Activated naive CD8-positive, alpha-beta T cell treated with anti-CD3 and anti-CD28 coated beads, Interleukin-2, amount 50 U/mL, for 24 hours (primary cell): ENCODE measurements at regions not wholly inside any gene's neighbourhood (a gene's known extent, or its start where the extent isn't known, plus 50 kb on each side); places are given as distances from the start of the nearest gene placed in this dataset.

Experiments
- ATAC-seq: fragments of 150-1000 bp; cut with Tn5 transposase; one replicate; pipeline ENCODE4 v1.10.0; 2021
- DNase-seq: peaks from one replicate; pipeline ENCODE4 v3.0.0; 2021
- H3K27ac Mint-ChIP-seq: one replicate; pipeline ENCODE4 v1.8.0; 2021; ENCODE audit warnings: mild to moderate bottlenecking, mixed read lengths
- H3K27me3 Mint-ChIP-seq: one replicate; pipeline ENCODE4 v1.8.0; 2021; ENCODE audit warnings: mixed read lengths
- H3K36me3 Mint-ChIP-seq: one replicate; pipeline ENCODE4 v1.8.0; 2021; ENCODE audit warnings: low read depth, mixed read lengths
- H3K4me1 Mint-ChIP-seq: one replicate; pipeline ENCODE4 v1.8.0; 2021; ENCODE audit warnings: mixed read lengths
- H3K4me3 Mint-ChIP-seq: one replicate; pipeline ENCODE4 v1.8.0; 2021; ENCODE audit warnings: mild to moderate bottlenecking, moderate library complexity, mixed read lengths
- H3K9me3 Mint-ChIP-seq: one replicate; pipeline ENCODE4 v1.8.0; 2021; ENCODE audit warnings: mixed read lengths

GRCh38 chr3:68315546-68315945 lies 616.8 kb downstream of the TAFA4 start:
- Mint-ChIP-seq H3K4me3 (no peak overlapping the region), H3K27ac (no peak overlapping the region), H3K4me1 (no peaks in the 10 kb centered on the region), H3K36me3 (peaks cover 2% of the 10 kb centered on the region), H3K27me3 (no peaks in the 10 kb centered on the region), H3K9me3 (peaks cover 10% of the 10 kb centered on the region)
- DNase-seq (no peak), ATAC-seq (no peak)

DNA sequence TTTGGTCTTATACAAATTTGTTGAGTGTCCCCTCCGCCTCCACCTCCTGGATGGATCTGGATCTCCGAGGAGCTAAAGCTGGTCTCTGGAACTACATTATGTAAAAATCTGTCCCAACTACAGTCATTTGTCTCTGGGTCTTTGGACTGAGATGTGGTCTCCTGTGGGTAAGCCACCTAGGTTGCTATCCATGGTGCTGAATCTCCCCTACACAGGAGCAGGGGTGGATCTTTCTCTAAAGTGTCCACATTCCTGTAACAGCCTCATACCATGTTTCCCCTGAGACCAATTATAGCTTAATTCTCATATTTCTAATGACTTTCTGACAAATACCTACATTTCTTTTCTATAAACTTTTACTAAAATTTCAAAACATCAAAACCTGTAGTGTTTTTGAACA lies 625.8 kb downstream of the TAFA4 start:
- Mint-ChIP-seq H3K9me3 (no peaks in the 10 kb centered on the region), H3K4me3 (no peak overlapping the region), H3K36me3 (no peaks in the 10 kb centered on the region), H3K4me1 (no peaks in the 10 kb centered on the region), H3K27ac (no peak overlapping the region), H3K27me3 (no peaks in the 10 kb centered on the region)
- no peak for ATAC-seq
- DNase-seq: peak; percentile 2

GRCh38 chr3:68295457-68295856 lies 636.9 kb downstream of the TAFA4 start:
- H3K27ac Mint-ChIP-seq: no peak overlapping the region
- H3K4me1 Mint-ChIP-seq: no peaks in the 10 kb centered on the region
- no peak for ATAC-seq
- H3K4me3 Mint-ChIP-seq: no peak overlapping the region
- H3K36me3 Mint-ChIP-seq: no peaks in the 10 kb centered on the region
- no peak for DNase-seq
- peaks cover 3% of the 10 kb centered on the region for H3K9me3 Mint-ChIP-seq
- no peaks in the 10 kb centered on the region for H3K27me3 Mint-ChIP-seq

GRCh38 chr3:68290333-68290732 lies 635.9 kb upstream of the SUCLG2 start:
- no peaks in the 10 kb centered on the region for H3K4me1 Mint-ChIP-seq

GRCh38 chr3:68288085-68288484 lies 633.7 kb upstream of the SUCLG2 start:
- no peak overlapping the region for H3K27ac Mint-ChIP-seq
- H3K36me3 Mint-ChIP-seq: no peaks in the 10 kb centered on the region

More at GRCh38 chr3:68290333-68290732, 635.9 kb upstream of the SUCLG2 start:
- H3K27me3 Mint-ChIP-seq: no peaks in the 10 kb centered on the region
- H3K4me3 Mint-ChIP-seq: no peak overlapping the region
- no peaks in the 10 kb centered on the region for H3K36me3 Mint-ChIP-seq
- ATAC-seq (no peak), DNase-seq (no peak)
- no peak overlapping the region for H3K27ac Mint-ChIP-seq
- no peaks in the 10 kb centered on the region for H3K9me3 Mint-ChIP-seq

GRCh38 chr3:68287101-68287500 lies 632.7 kb upstream of the SUCLG2 start:
- H3K4me3 Mint-ChIP-seq: no peak overlapping the region
- H3K4me1 Mint-ChIP-seq: no peaks in the 10 kb centered on the region
- H3K9me3 Mint-ChIP-seq: no peaks in the 10 kb centered on the region
- H3K27me3 Mint-ChIP-seq: no peaks in the 10 kb centered on the region
- no peak overlapping the region for H3K27ac Mint-ChIP-seq
- no peak for ATAC-seq
- no peak for DNase-seq
- H3K36me3 Mint-ChIP-seq: no peaks in the 10 kb centered on the region

More at GRCh38 chr3:68288085-68288484, 633.7 kb upstream of the SUCLG2 start:
- Mint-ChIP-seq H3K9me3 (no peaks in the 10 kb centered on the region), H3K4me3 (no peak overlapping the region), H3K4me1 (no peaks in the 10 kb centered on the region), H3K27me3 (no peaks in the 10 kb centered on the region)
- DNase-seq (no peak), ATAC-seq (no peak)

DNA sequence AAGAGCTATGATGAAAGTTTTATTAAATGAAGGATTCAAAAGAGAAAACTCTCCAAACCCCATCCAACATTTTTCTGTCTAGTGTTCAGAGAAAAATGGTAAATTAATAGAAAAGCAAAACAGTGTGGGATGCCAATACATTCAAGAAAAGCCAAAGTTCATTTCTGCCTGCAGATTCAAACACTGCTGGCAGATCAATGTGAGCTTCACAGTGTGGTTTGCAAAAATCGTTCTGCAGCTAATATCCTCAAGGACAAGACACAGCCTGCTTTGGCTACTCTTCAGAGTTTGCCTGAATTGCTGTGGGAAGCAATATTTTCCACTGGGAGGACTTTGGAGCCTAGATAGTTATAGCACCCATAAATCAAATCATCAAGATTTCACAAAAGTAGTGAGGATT lies 619.9 kb upstream of the SUCLG2 start:
- ATAC-seq: no peak
- no peaks in the 10 kb centered on the region for H3K9me3 Mint-ChIP-seq

DNA sequence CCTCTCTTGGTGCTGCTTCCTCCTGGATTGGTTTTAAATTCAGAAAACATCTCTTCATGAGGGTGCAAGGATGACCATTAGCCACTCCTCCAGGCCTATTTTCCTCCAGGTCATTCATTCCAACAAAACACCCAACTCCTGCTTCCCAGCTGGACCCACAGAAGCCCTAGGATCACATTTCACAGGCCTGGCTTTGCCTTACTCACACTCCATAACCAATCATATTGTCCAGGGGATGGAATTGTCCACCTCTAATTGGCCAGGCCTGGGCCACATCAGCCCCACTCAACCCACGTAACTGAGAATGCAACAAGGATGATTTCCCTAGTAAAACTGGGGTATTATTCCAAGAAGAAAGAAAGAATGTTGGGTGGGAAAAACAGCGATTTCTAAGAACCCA lies 616.7 kb upstream of the SUCLG2 start:
- H3K4me3 Mint-ChIP-seq: no peak overlapping the region
- ATAC-seq (no peak), DNase-seq (no peak)
- H3K27ac Mint-ChIP-seq: no peak overlapping the region
- no peaks in the 10 kb centered on the region for H3K36me3 Mint-ChIP-seq
- no peaks in the 10 kb centered on the region for H3K4me1 Mint-ChIP-seq
- H3K27me3 Mint-ChIP-seq: no peaks in the 10 kb centered on the region
- no peaks in the 10 kb centered on the region for H3K9me3 Mint-ChIP-seq

More for the DNA sequence above, 619.9 kb upstream of the SUCLG2 start:
- Mint-ChIP-seq H3K4me3 (no peak overlapping the region), H3K36me3 (no peaks in the 10 kb centered on the region), H3K4me1 (no peaks in the 10 kb centered on the region), H3K27ac (no peak overlapping the region), H3K27me3 (no peaks in the 10 kb centered on the region)
- DNase-seq: no peak

DNA sequence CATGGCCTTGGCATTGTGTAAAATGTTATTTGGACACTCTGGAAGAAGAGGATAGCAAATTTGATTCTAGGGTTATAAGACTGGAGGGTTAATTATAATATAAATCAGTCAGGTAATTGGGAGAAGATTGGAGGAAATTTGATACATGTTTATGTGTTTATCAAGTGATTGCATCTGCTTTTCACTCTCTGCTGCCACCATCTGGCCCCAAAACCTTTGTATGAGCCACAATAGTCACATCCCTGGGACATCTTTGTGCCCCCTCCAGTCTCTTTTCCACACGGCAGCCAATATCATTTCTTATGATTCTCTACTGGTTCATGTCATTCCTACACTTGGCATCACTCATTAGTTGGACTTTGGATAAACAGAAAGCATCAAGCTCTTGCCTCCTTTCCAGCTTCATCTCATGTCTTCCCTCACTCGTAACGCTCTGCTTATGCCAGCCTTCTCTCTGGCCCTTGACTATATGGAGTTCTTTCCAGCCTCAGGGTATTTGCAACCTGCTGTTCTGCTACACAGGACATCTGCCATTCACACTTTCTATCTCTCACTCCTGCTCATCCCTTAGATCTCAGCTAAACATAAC lies 602.3 kb upstream of the SUCLG2 start:
- no peak for ATAC-seq
- Mint-ChIP-seq H3K27me3 (no peaks in the 10 kb centered on the region), H3K9me3 (no peaks in the 10 kb centered on the region), H3K27ac (no peak overlapping the region), H3K4me3 (no peak overlapping the region), H3K4me1 (no peaks in the 10 kb centered on the region), H3K36me3 (no peaks in the 10 kb centered on the region)
- peak; percentile 10 for DNase-seq

GRCh38 chr3:68249265-68249664 lies 594.9 kb upstream of the SUCLG2 start:
- no peak overlapping the region for H3K4me3 Mint-ChIP-seq
- peaks cover 7% of the 10 kb centered on the region for H3K4me1 Mint-ChIP-seq
- ATAC-seq: peak; percentile 92
- H3K27me3 Mint-ChIP-seq: no peaks in the 10 kb centered on the region
- DNase-seq: no peak
- H3K27ac Mint-ChIP-seq: no peak overlapping the region
- peaks cover 3% of the 10 kb centered on the region for H3K9me3 Mint-ChIP-seq
- H3K36me3 Mint-ChIP-seq: no peaks in the 10 kb centered on the region

- no peak for ATAC-seq
- Mint-ChIP-seq H3K9me3 (no peaks in the 10 kb centered on the region), H3K27me3 (no peaks in the 10 kb centered on the region), H3K27ac (no peak overlapping the region), H3K36me3 (no peaks in the 10 kb centered on the region), H3K4me1 (no peaks in the 10 kb centered on the region), H3K4me3 (no peak overlapping the region)
- no peak for DNase-seq
These were observed 588.2 kb upstream of the SUCLG2 start for GRCh38 chr3:68242606-68243005.

DNA sequence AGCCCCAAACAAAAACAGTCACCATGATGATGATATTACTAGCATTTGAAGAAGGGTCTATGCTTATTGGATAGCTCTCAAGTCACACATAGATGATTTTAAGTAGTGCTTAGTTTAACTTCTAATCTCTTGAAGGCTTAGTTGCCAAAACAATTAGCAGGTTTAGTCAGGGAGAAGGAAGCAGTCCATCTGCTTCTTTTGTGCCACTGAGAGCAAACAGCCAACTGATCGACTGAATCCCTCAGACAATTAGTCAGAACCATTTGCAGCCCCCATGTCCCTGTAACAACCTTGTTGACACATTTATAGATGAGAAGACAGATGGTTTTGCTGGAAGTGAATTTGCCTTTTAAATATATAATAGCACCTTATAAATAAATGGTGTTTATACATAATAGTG lies 585.1 kb upstream of the SUCLG2 start:
- Mint-ChIP-seq H3K4me1 (no peaks in the 10 kb centered on the region), H3K4me3 (no peak overlapping the region), H3K9me3 (peaks cover 6% of the 10 kb centered on the region), H3K27me3 (no peaks in the 10 kb centered on the region), H3K27ac (no peak overlapping the region), H3K36me3 (no peaks in the 10 kb centered on the region)
- no peak for ATAC-seq
- DNase-seq: no peak

DNA sequence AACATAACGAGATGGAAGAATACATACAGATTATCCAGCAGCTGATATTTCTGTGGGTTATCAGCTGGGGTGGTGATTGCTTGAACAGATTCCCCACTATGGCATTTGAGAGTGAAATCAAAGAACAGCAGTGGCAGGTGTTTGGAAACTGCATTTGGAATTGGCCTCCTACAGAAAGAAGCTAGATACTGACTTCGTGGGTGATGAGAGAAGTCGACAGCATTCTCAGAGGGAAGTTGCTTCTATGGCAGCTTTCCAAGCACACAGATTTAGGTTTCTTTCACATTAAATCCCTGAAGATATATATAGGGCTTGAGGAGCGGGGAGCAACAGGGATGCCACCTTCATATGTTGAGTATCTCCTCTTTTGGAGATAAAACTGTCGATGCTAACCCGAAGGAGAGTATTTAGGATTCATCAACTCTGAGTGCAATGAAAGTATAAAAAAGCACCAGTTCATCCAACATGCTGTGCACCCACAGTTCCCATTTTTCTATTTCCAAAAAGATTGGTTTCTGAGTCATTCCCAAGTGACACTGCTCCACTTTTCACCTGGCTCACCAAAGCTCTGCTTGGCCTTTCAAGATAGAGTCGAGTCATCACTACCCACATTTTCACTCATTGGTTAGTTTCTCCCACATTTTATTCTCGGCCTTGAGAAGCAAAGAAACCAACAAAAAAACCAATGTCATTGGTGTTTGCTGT lies 579.8 kb upstream of the SUCLG2 start:
- H3K27ac Mint-ChIP-seq: no peak overlapping the region
- DNase-seq (no peak), ATAC-seq (no peak)
- H3K36me3 Mint-ChIP-seq: no peaks in the 10 kb centered on the region
- H3K9me3 Mint-ChIP-seq: peaks cover 21% of the 10 kb centered on the region
- H3K4me1 Mint-ChIP-seq: no peaks in the 10 kb centered on the region
- H3K27me3 Mint-ChIP-seq: no peaks in the 10 kb centered on the region
- H3K4me3 Mint-ChIP-seq: no peak overlapping the region

DNA sequence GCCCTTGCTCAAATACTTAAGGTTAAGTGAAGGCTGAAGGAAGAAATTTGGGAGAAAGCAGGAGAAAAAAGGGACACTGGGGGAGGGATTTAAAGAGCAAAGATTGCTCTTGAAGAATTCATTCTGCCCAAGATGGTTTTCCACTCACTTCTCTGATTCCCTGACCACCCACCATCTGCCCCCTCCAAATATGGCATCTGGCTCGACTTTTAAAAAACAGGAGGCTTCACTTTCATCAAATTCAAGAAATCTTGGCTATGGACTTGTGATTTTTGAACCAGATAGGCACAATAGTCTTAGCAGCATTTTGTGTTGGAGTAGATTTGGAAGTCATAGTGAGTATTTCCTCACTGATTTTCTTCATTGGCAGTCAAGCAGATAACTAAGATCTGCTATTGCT lies 574.4 kb upstream of the SUCLG2 start:
- H3K9me3 Mint-ChIP-seq: peaks cover 14% of the 10 kb centered on the region
- no peak overlapping the region for H3K27ac Mint-ChIP-seq
- DNase-seq (no peak), ATAC-seq (no peak)
- H3K36me3 Mint-ChIP-seq: no peaks in the 10 kb centered on the region
- H3K4me3 Mint-ChIP-seq: no peak overlapping the region
- H3K4me1 Mint-ChIP-seq: no peaks in the 10 kb centered on the region
- H3K27me3 Mint-ChIP-seq: no peaks in the 10 kb centered on the region

DNA sequence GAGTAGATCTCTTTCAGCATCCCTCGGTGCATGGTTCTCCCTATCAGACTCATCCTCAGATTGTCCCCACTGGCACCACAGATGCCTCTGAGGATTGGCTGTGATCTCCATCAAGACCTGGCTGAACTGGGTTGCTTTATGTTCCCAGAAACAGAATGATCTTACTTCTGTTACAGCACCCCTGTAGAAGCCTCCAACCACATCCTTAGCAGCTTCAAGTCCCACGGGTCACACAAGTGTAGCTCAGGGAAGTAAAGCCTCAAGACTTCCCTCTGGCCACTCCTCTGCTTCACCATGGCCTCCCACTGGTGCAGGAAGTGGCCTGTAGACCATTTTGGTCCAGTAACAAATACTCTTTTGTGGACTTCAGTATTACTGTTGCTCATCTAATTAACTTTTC lies 566.4 kb upstream of the SUCLG2 start:
- Mint-ChIP-seq H3K36me3 (no peaks in the 10 kb centered on the region), H3K27ac (no peak overlapping the region), H3K4me1 (peaks cover 7% of the 10 kb centered on the region), H3K4me3 (no peak overlapping the region), H3K9me3 (no peaks in the 10 kb centered on the region), H3K27me3 (no peaks in the 10 kb centered on the region)
- DNase-seq (no peak), ATAC-seq (no peak)
